IMR-90 (cell line): ENCODE measurements at regions not wholly inside any gene's neighbourhood (a gene's known extent, or its start where the extent isn't known, plus 50 kb on each side); places are given as distances from the start of the nearest gene placed in this dataset.

Source experiments
- ATAC-seq: fragments of 200-7000 bp; cut with Tn5 transposase; 2 replicates; pipeline ENCODE4 v1.9.1; 2020; ENCODE audit warnings: low read depth, mild to moderate bottlenecking, moderate library complexity
- BruUV-seq: library from RNA; stranded (reverse); fragments of 400-500 nt; replicated peaks from 2 replicates; lab custom pipeline; 2021; lab: Mats Ljungman, UMichigan
- CTCF ChIA-PET: fragments of 300-600 bp; formaldehyde crosslinking; extraction: SDS; loops from one replicate; lab custom pipeline; 2021; ENCODE audit warnings: antibody characterized with exemption; lab: Yijun Ruan, JAX
- POLR2A ChIA-PET: fragments of 300-600 bp; sonication (Branson Sonifier 250); formaldehyde crosslinking; loops from one replicate; lab custom pipeline; 2022; ENCODE audit warnings: antibody characterized with exemption; ENCODE audit not compliant: unreplicated experiment; lab: Charles Lee
- DNase-seq: peaks from one replicate; pipeline ENCODE4 v3.0.0; 2013
- H2AFZ ChIP-seq: replicated peaks from 2 replicates; pipeline ENCODE3; 2013; ENCODE audit warnings: low read length, mild to moderate bottlenecking; ENCODE audit not compliant: poor library complexity
- H2AK5ac ChIP-seq: 2 replicates; pipeline ENCODE4 v1.6.1; 2013; ENCODE audit warnings: low read depth, low read length, inconsistent platforms
- H2AK9ac ChIP-seq: replicated peaks from 2 replicates; pipeline ENCODE3; 2013; ENCODE audit warnings: mild to moderate bottlenecking, low read depth, low read length, moderate library complexity; ENCODE audit not compliant: poor library complexity
- H2BK120ac ChIP-seq: 2 replicates; pipeline ENCODE4 v1.6.1; 2013; ENCODE audit warnings: low read depth, low read length, inconsistent platforms
- H2BK15ac ChIP-seq: 3 replicates; pipeline ENCODE4 v1.6.1; 2013; ENCODE audit warnings: low read depth, low read length, inconsistent platforms
- H2BK20ac ChIP-seq: 2 replicates; pipeline ENCODE4 v1.6.1; 2013; ENCODE audit warnings: low read depth, mild to moderate bottlenecking, inconsistent platforms, low read length, moderate library complexity
- H2BK5ac ChIP-seq: 2 replicates; pipeline ENCODE4 v1.6.1; 2013; ENCODE audit warnings: mild to moderate bottlenecking, low read depth, low read length, inconsistent platforms; ENCODE audit not compliant: poor library complexity, severe bottlenecking
- H3K14ac ChIP-seq: replicated peaks from 2 replicates; pipeline ENCODE4 v1.6.1; 2013; ENCODE audit warnings: low read depth, low read length, inconsistent platforms
- H3K18ac ChIP-seq: 2 replicates; pipeline ENCODE4 v1.6.1; 2013; ENCODE audit warnings: low read depth, low read length, control low read depth
- H3K23ac ChIP-seq: 2 replicates; pipeline ENCODE4 v1.6.1; 2013; ENCODE audit warnings: low read depth, low read length, inconsistent platforms
- H3K27ac ChIP-seq: 2 replicates; pipeline ENCODE4 v1.5.1; 2013; ENCODE audit warnings: mild to moderate bottlenecking, control low read depth, low read length; ENCODE audit not compliant: insufficient read depth
- H3K27me3 ChIP-seq: 2 replicates; pipeline ENCODE4 v1.6.1; 2013; ENCODE audit warnings: low read length; ENCODE audit not compliant: control insufficient read depth, insufficient read depth
- H3K36me3 ChIP-seq: 2 replicates; pipeline ENCODE4 v1.6.1; 2013; ENCODE audit warnings: low read length, mixed read lengths; ENCODE audit not compliant: control insufficient read depth, insufficient read depth
- H3K4ac ChIP-seq: 2 replicates; pipeline ENCODE4 v1.6.1; 2013; ENCODE audit warnings: low read depth, low read length, inconsistent platforms
- H3K4me1 ChIP-seq: 2 replicates; pipeline ENCODE4 v1.6.1; 2013; ENCODE audit warnings: low read length, mixed read lengths; ENCODE audit not compliant: control insufficient read depth, insufficient read depth
- H3K4me2 ChIP-seq: 2 replicates; pipeline ENCODE4 v1.6.1; 2013; ENCODE audit warnings: low read depth, mild to moderate bottlenecking, control low read depth, low read length, moderate library complexity
- H3K4me3 ChIP-seq: 2 replicates; pipeline ENCODE4 v1.5.1; 2013; ENCODE audit warnings: low read depth, mild to moderate bottlenecking, control low read depth, low read length, moderate library complexity; ENCODE audit not compliant: insufficient read depth
- H3K56ac ChIP-seq: 2 replicates; pipeline ENCODE4 v1.6.1; 2013; ENCODE audit warnings: low read length, inconsistent platforms; ENCODE audit not compliant: insufficient read depth; ENCODE audit errors: extremely low read depth
- H3K79me1 ChIP-seq, 2 experiments: 2 replicates each; pipeline ENCODE4 v1.6.1; 2013; ENCODE audit warnings: low read length in 2 of 2, inconsistent platforms in 1 of 2, low read depth in 1 of 2
- H3K9ac ChIP-seq: 2 replicates; pipeline ENCODE4 v1.6.1; 2013; ENCODE audit warnings: low read depth, low read length, control low read depth
- H3K9me1 ChIP-seq: 2 replicates; pipeline ENCODE4 v1.6.1; 2013; ENCODE audit warnings: low read length, inconsistent platforms; ENCODE audit not compliant: insufficient read depth
- H3K9me3 ChIP-seq: 2 replicates; pipeline ENCODE4 v1.6.1; 2013; ENCODE audit warnings: low read length; ENCODE audit not compliant: control insufficient read depth, insufficient read depth
- H4K20me1 ChIP-seq: 2 replicates; pipeline ENCODE4 v1.6.1; 2013; ENCODE audit warnings: low read length, inconsistent platforms; ENCODE audit not compliant: insufficient read depth
- H4K5ac ChIP-seq: 2 replicates; pipeline ENCODE4 v1.6.1; 2013; ENCODE audit warnings: mild to moderate bottlenecking, low read depth, low read length, control low read depth
- H4K8ac ChIP-seq, 2 experiments: 2 replicates each; pipeline ENCODE4 v1.6.1; 2013; ENCODE audit warnings: low read depth in 2 of 2, low read length in 2 of 2, control low read depth in 1 of 2, inconsistent platforms in 1 of 2
- H4K91ac ChIP-seq: 2 replicates; pipeline ENCODE4 v1.6.1; 2013; ENCODE audit warnings: low read depth, low read length, inconsistent platforms; ENCODE audit not compliant: insufficient read depth
- BHLHE40 ChIP-seq: fragments of 150-350 bp; IDR thresholded peaks from 2 replicates; pipeline ENCODE4 v1.6.1; 2016; ENCODE audit warnings: mild to moderate bottlenecking, low read depth, low read length
- CEBPB ChIP-seq: IDR thresholded peaks from 2 replicates; pipeline ENCODE4 v1.6.1; 2012; ENCODE audit warnings: low read depth, low read length, improper control_type of control experiment
- CHD1 ChIP-seq: IDR thresholded peaks from 2 replicates; pipeline ENCODE4 v1.6.1; 2012; ENCODE audit warnings: low read depth, low read length, improper control_type of control experiment
- CTCF ChIP-seq: conservative IDR thresholded peaks from 2 replicates; pipeline ENCODE4 v1.5.1; 2012; ENCODE audit warnings: mild to moderate bottlenecking, low read depth, low read length, improper control_type of control experiment
- ELK1 ChIP-seq: fragments of 150-350 bp; IDR thresholded peaks from 2 replicates; pipeline ENCODE4 v1.6.1; 2016; ENCODE audit warnings: low read depth, mild to moderate bottlenecking, low read length, moderate library complexity, borderline replicate concordance
- FOS ChIP-seq: fragments of 150-350 bp; IDR thresholded peaks from 2 replicates; pipeline ENCODE4 v1.6.1; 2016; ENCODE audit warnings: low read depth, low read length
- MAFK ChIP-seq: IDR thresholded peaks from 2 replicates; pipeline ENCODE4 v1.6.1; 2012; ENCODE audit warnings: low read depth, low read length, improper control_type of control experiment
- MAZ ChIP-seq: IDR thresholded peaks from 2 replicates; pipeline ENCODE4 v1.6.1; 2012; ENCODE audit warnings: low read depth, mild to moderate bottlenecking, low read length, improper control_type of control experiment, moderate library complexity, borderline replicate concordance
- MXI1 ChIP-seq: IDR thresholded peaks from 2 replicates; pipeline ENCODE4 v1.6.1; 2012; ENCODE audit warnings: low read depth, mild to moderate bottlenecking, low read length, moderate library complexity, borderline replicate concordance
- NFE2L2 ChIP-seq: fragments of 150-350 bp; IDR thresholded peaks from 2 replicates; pipeline ENCODE4 v1.6.1; 2016; ENCODE audit warnings: low read depth, mild to moderate bottlenecking, low read length
- POLR2A ChIP-seq: IDR thresholded peaks from 2 replicates; pipeline ENCODE4 v1.6.1; 2012; ENCODE audit warnings: mild to moderate bottlenecking, low read depth, low read length
- RAD21 ChIP-seq: IDR thresholded peaks from 2 replicates; pipeline ENCODE4 v1.6.1; 2012; ENCODE audit warnings: low read length, improper control_type of control experiment
- RCOR1 ChIP-seq: IDR thresholded peaks from 2 replicates; pipeline ENCODE4 v1.6.1; 2012; ENCODE audit warnings: mild to moderate bottlenecking, low read length, improper control_type of control experiment; ENCODE audit not compliant: insufficient replicate concordance
- RFX5 ChIP-seq: IDR thresholded peaks from 2 replicates; pipeline ENCODE4 v1.8.0; 2012; ENCODE audit warnings: low read depth, mild to moderate bottlenecking, low read length, moderate library complexity
- SMC3 ChIP-seq: fragments of 150-350 bp; IDR thresholded peaks from 2 replicates; pipeline ENCODE4 v1.6.1; 2016; ENCODE audit warnings: low read depth, mild to moderate bottlenecking, antibody characterized with exemption, low read length, moderate library complexity
- USF2 ChIP-seq: fragments of 150-350 bp; IDR thresholded peaks from 2 replicates; pipeline ENCODE4 v1.6.1; 2017; ENCODE audit warnings: mild to moderate bottlenecking, antibody characterized with exemption, low read length, low read depth
- WGBS, 2 experiments: methylation state at CpG; one replicate each; pipeline versions ENCODE4 v1.1.5 to v1.1.7; 2013; ENCODE audit warnings: missing lambda C conversion rate in 2 of 2; ENCODE audit not compliant: insufficient read length in 1 of 2; ENCODE audit errors: extremely low coverage in 2 of 2; 5-methylcytosine and 5-hydroxymethylcytosine counted together
- dilution Hi-C: fragments of 300-500 bp; cut with HindIII; formaldehyde crosslinking; loops from one replicate; pipeline ENCODE4 v1.14.3; 2018; ENCODE audit warnings: low sequenced_read_pairs; ENCODE audit not compliant: unreplicated experiment
- in situ Hi-C: fragments of 300-500 bp; cut with MboI; formaldehyde crosslinking; loops from 3 replicates; pipeline ENCODE4 v1.14.3; 2019; ENCODE audit warnings: low sequenced_read_pairs, inconsistent platforms, mixed read lengths
- intact Hi-C: fragments of 100-400 bp; cut with micrococcal nuclease; formaldehyde crosslinking; loops from 2 replicates; pipeline ENCODE4 v1.10.0; 2022

- Histone ChIP-seq H4K91ac (no peak overlapping the region), H2BK120ac (no peak overlapping the region), H2BK20ac (no peak overlapping the region), H3K27me3 (no peaks in the 10 kb centered on the region), H2AFZ (no peak overlapping the region), H3K9me1 (no peaks in the 10 kb centered on the region), H2AK5ac (no peak overlapping the region), H3K9ac (no peak overlapping the region), H4K20me1 (no peaks in the 10 kb centered on the region), H3K18ac (no peak overlapping the region), H3K23ac (no peak overlapping the region), H2BK15ac (no peak overlapping the region), H3K56ac (no peak overlapping the region), H3K36me3 (no peaks in the 10 kb centered on the region), H3K4me3 (no peak overlapping the region), H2BK5ac (no peak overlapping the region), H3K27ac (no peak overlapping the region), H2AK9ac (no peak overlapping the region), H3K14ac (no peak overlapping the region), H3K4ac (no peak overlapping the region), H3K9me3 (peaks cover 7% of the 10 kb centered on the region), H3K4me1 (no peaks in the 10 kb centered on the region), H3K4me2 (no peak overlapping the region), H4K5ac (no peak overlapping the region), H3K79me1 (no peaks in the 10 kb centered on the region), H4K8ac (no peak overlapping the region)
- in situ Hi-C loops (no loop called here), intact Hi-C loops (no loop called here), dilution Hi-C loops (no loop called here)
- TF ChIP-seq MAZ, result no peak
- TF ChIP-seq ELK1, result no peak
- no peak for TF ChIP-seq MXI1
- no peak for TF ChIP-seq CTCF
- no peak for TF ChIP-seq MAFK
- TF ChIP-seq NFE2L2, result no peak
- TF ChIP-seq USF2, result no peak
- no peak for TF ChIP-seq RAD21
- no peak for TF ChIP-seq POLR2A
- no peak for TF ChIP-seq SMC3
- TF ChIP-seq RFX5, result no peak
- TF ChIP-seq RCOR1, result no peak
- TF ChIP-seq FOS, result no peak
- no peak for TF ChIP-seq BHLHE40
- no peak for TF ChIP-seq CEBPB
- TF ChIP-seq CHD1, result no peak
- no TSS peak for BruUV-seq
- ATAC-seq (no peak), DNase-seq (no peak)
- POLR2A ChIA-PET, result no interaction called here
- CTCF ChIA-PET, result no interaction called here
- 8% methylated on average over 2 of the region's 3 CpGs; no CpG with 5 or more reads in 1 of the 2 experiments for WGBS, 2 experiments
These were observed 1130.3 kb downstream of the RAPGEF2 start for GRCh38 chr4:160233141-160233540.
